ENCODE measurements at regions not wholly inside any gene's neighbourhood (a gene's known extent, or its start where the extent isn't known, plus 50 kb on each side); places are given as distances from the start of the nearest gene placed in this dataset.

DNA sequence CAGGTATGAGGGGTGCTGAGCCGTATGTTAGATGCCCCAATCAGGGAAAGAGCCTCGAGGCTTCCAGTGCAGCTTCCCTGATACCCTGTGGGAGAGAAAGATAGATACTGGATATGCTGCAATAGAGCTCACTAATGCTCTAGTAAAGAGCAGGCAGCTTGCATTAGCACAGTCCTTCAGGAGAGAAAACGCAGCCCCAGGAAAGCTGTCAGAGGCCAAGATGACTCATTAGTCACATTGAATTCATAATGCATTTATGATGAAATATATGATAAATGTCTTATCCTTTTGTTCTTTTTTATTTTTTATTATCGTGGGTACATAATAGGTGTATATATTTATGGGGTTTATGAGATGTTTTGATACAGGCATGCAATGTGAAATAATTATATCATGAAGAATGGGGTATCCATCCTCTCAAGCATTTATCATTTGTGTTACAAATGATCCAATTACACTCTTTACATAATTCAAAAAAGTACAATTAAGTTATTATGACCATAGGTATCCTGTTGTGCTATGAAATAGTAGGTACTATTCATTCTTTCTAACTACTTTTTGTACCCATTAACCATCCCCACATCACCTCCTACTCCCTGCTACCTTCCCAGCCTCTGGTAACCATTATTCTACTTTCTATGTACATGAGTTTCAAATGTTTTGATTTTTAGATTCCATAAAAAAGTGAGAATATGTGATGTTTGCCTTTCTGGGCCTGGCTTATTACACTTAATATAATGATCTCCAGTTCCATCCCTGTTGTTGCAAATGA lies 94.5 kb upstream of the TOP3B start:
- in situ Hi-C loops (cut with MboI; ENCODE audit: low pct_unique_long_range_greater_than_20kb in 2 of 9, low sequenced_read_pairs in 9 of 9, unreplicated experiment in 9 of 9), result no loop called here
- WGBS, 10 experiments, result 0 to 58% (median 13%) methylated on average over 1 to 4 of the region's 4 CpGs; no CpG with 5 or more reads in 1 of the 10 experiments
- no peaks in the 10 kb centered on the region for H3K4me1 ChIP-seq (replicated peaks in 1 of 2)
- no peak overlapping the region for H3K4me3 ChIP-seq
- ATAC-seq (replicated peaks in 6 of 8), result peak in 5 of 8 experiments; percentile 28 to 96 (median 75)
- peak overlapping the region in 1 of 2 donors; percentile 28 for H3K27ac ChIP-seq

GRCh38 chr22:22076361-22076760 lies 93.8 kb upstream of the TOP3B start:
- no peak overlapping the region for H3K4me3 ChIP-seq
- no peaks in the 10 kb centered on the region for H3K4me1 ChIP-seq (replicated peaks in 1 of 2)
- H3K27ac ChIP-seq, result peak overlapping the region in 1 of 2 donors; percentile 28
- peak in 2 of 8 experiments; percentile 18 to 46 for ATAC-seq (replicated peaks in 6 of 8)
- in situ Hi-C loops (cut with MboI; ENCODE audit: low pct_unique_long_range_greater_than_20kb in 2 of 9, low sequenced_read_pairs in 9 of 9, unreplicated experiment in 9 of 9), result no loop called here

GRCh38 chr22:22075382-22076163 lies 93.0 kb upstream of the TOP3B start:
- Histone ChIP-seq H3K4me3 (no peak overlapping the region), H3K4me1 (replicated peaks in 1 of 2) (no peaks in the 10 kb centered on the region), H3K27ac (peak overlapping the region in 1 of 2 donors; percentile 22)
- 41 to 94% (median 69%) methylated on average over 4 to 11 of the region's 12 CpGs; no CpG with 5 or more reads in 1 of the 10 experiments for WGBS, 10 experiments
- in situ Hi-C loops (cut with MboI; ENCODE audit: low pct_unique_long_range_greater_than_20kb in 2 of 9, low sequenced_read_pairs in 9 of 9, unreplicated experiment in 9 of 9), result no loop called here
- ATAC-seq (replicated peaks in 6 of 8), result peak in 2 of 8 experiments; percentile 21 to 47

DNA sequence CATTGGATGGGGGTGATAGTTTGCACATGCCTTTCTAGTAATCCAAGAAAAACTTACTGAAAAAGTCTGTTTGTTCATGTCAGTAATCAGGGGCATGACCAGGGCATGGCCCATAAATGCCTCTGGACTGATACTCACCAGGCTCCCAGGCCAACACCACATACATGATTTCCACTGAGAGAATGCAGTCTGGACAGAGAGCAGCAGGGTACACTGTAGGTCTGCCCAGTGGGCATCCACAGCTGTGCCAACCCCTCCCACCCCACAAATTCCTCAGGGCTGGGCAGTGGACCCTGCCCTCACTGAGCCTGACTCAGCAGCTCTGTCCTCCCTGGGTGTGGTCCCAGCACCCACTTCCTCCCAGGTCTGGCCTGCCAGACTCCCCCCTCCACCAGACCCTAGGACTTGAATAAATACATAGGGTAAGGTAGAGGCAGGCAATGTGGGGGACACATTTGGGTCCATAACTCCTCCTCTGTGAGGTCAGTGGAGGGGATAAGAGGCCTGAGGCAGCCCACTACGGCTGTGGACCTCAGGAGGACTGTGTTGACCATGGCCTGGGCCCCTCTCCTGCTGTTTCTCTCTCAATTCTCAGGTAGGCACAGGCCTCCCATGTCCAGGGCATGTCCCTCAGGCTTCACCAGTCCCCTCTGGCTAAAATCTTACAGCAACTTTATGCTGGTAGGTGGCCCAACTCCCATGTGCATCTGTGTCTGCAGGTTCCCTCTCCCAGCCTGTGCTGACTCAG lies 92.2 kb upstream of the TOP3B start:
- Histone ChIP-seq H3K4me3 (no peak overlapping the region), H3K4me1 (replicated peaks in 1 of 2) (no peaks in the 10 kb centered on the region), H3K27ac (peak overlapping the region in 1 of 2 donors; percentile 36)
- in situ Hi-C loops (cut with MboI; ENCODE audit: low pct_unique_long_range_greater_than_20kb in 2 of 9, low sequenced_read_pairs in 9 of 9, unreplicated experiment in 9 of 9), result loop anchor here in 1 of 9 experiments (25.0 kb wide), 1 partner anchor 87 kb away; no protein-coding TSS in a partner anchor
- 0% methylated on average over 1 of the region's 1 CpG; no CpG with 5 or more reads in 8 of the 10 experiments for WGBS, 10 experiments
- ATAC-seq (replicated peaks in 6 of 8), result peak in 4 of 8 experiments; percentile 31 to 60 (median 42)

- ATAC-seq (replicated peaks in 6 of 8), result no peak
- WGBS, 10 experiments, result 17 to 100% (median 69%) methylated on average over 1 to 4 of the region's 5 CpGs; no CpG with 5 or more reads in 1 of the 10 experiments
- in situ Hi-C loops (cut with MboI; ENCODE audit: low pct_unique_long_range_greater_than_20kb in 2 of 9, low sequenced_read_pairs in 9 of 9, unreplicated experiment in 9 of 9), result loop anchor here in 1 of 9 experiments (25.0 kb wide), 1 partner anchor 88 kb away; no protein-coding TSS in a partner anchor
- H3K27ac ChIP-seq, result no peak overlapping the region
- H3K4me3 ChIP-seq, result no peak overlapping the region
- H3K4me1 ChIP-seq (replicated peaks in 1 of 2), result no peaks in the 10 kb centered on the region
Observed at GRCh38 chr22:22073769-22074561, 91.4 kb upstream of the TOP3B start.

DNA sequence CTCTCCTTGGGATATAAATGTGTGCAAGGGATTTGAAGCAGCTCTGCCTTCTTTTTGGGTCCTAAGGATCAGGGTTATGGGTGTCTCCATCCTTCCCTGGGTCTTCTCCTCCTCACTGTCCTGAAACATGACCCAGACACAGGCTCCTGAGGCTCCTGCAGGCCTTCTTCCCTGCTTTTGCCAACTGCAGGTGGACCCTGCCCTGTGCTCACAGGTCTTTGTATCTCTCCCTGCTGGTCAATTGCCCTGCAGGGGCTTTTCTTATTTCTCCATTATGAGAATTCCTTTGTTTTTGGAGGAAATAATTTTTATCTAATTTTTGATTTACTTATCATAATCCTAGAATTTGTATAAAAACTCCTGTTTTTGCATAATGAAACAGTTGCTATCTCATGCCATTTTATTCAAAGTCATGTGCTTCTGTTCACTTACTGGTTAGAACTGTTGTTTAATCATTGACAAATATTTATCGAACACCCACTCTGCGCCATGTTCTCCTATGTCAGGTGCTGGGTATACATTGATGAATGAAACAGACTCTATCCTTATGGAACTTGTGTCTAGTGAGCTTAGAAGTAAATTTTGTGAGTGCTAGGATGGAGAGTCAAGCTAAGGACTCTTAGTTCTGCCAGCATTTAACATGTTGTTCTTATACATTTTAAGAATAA lies 89.7 kb upstream of the TOP3B start:
- WGBS, 10 experiments, result 50 to 100% (median 81%) methylated on average over 1 to 2 of the region's 2 CpGs; no CpG with 5 or more reads in 2 of the 10 experiments
- in situ Hi-C loops (cut with MboI; ENCODE audit: low pct_unique_long_range_greater_than_20kb in 2 of 9, low sequenced_read_pairs in 9 of 9, unreplicated experiment in 9 of 9), result loop anchor here in 1 of 9 experiments (25.0 kb wide), 1 partner anchor 90 kb away; no protein-coding TSS in a partner anchor
- no peak for ATAC-seq (replicated peaks in 6 of 8)

DNA sequence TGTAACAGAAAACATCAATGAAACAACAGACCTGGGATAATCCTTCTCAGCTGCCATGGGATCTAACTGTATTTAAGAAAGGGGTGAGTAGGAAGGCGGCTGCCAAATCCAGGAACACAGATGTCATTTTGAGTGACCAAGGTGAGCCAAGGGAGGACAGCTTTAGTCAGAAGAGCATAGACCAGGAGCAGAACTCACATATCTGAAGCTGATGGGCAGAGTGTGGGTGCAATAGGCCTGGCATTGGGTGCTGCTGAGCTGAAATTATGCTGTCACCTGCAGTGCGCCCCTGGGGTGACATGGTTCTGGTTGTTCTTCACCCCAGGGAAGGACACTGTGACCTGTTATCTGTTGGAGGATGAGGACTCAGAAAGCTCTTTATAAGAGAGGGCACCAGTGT lies 88.9 kb upstream of the TOP3B start:
- 50 to 85% (median 67%) methylated on average over 1 to 2 of the region's 2 CpGs; no CpG with 5 or more reads in 3 of the 10 experiments for WGBS, 10 experiments
- no peaks in the 10 kb centered on the region for H3K4me1 ChIP-seq (replicated peaks in 1 of 2)
- no peak overlapping the region for H3K4me3 ChIP-seq
- ATAC-seq (replicated peaks in 6 of 8), result no peak
- in situ Hi-C loops (cut with MboI; ENCODE audit: low pct_unique_long_range_greater_than_20kb in 2 of 9, low sequenced_read_pairs in 9 of 9, unreplicated experiment in 9 of 9), result loop anchor here in 1 of 9 experiments (25.0 kb wide), 1 partner anchor 91 kb away; no protein-coding TSS in a partner anchor
- no peak overlapping the region for H3K27ac ChIP-seq

More for the DNA sequence above, 89.7 kb upstream of the TOP3B start:
- H3K4me1 ChIP-seq (replicated peaks in 1 of 2), result no peaks in the 10 kb centered on the region
- H3K27ac ChIP-seq, result no peak overlapping the region
- H3K4me3 ChIP-seq, result no peak overlapping the region

- no peak overlapping the region for H3K4me3 ChIP-seq
- H3K27ac ChIP-seq, result peak overlapping the region in 1 of 2 donors; percentile 17
- peak in 1 of 8 experiments; percentile 13 for ATAC-seq (replicated peaks in 6 of 8)
- in situ Hi-C loops (cut with MboI; ENCODE audit: low pct_unique_long_range_greater_than_20kb in 2 of 9, low sequenced_read_pairs in 9 of 9, unreplicated experiment in 9 of 9), result loop anchor here in 1 of 9 experiments (25.0 kb wide), 1 partner anchor 92 kb away; no protein-coding TSS in a partner anchor
- no peaks in the 10 kb centered on the region for H3K4me1 ChIP-seq (replicated peaks in 1 of 2)
- WGBS, 10 experiments, result 0 to 83% (median 55%) methylated on average over 1 to 2 of the region's 2 CpGs; no CpG with 5 or more reads in 4 of the 10 experiments
Observed at GRCh38 chr22:22070371-22070824, 87.8 kb upstream of the TOP3B start.

- Histone ChIP-seq H3K4me1 (replicated peaks in 1 of 2) (no peaks in the 10 kb centered on the region), H3K27ac (no peak overlapping the region), H3K4me3 (no peak overlapping the region)
- no peak for ATAC-seq (replicated peaks in 6 of 8)
- in situ Hi-C loops (cut with MboI; ENCODE audit: low pct_unique_long_range_greater_than_20kb in 2 of 9, low sequenced_read_pairs in 9 of 9, unreplicated experiment in 9 of 9), result loop anchor here in 1 of 9 experiments (25.0 kb wide), 1 partner anchor 93 kb away; no protein-coding TSS in a partner anchor
- WGBS, 10 experiments, result 50 to 78% (median 60%) methylated on average over 1 to 5 of the region's 6 CpGs; no CpG with 5 or more reads in 5 of the 10 experiments
Observed at GRCh38 chr22:22069450-22070370, 87.1 kb upstream of the TOP3B start.

DNA sequence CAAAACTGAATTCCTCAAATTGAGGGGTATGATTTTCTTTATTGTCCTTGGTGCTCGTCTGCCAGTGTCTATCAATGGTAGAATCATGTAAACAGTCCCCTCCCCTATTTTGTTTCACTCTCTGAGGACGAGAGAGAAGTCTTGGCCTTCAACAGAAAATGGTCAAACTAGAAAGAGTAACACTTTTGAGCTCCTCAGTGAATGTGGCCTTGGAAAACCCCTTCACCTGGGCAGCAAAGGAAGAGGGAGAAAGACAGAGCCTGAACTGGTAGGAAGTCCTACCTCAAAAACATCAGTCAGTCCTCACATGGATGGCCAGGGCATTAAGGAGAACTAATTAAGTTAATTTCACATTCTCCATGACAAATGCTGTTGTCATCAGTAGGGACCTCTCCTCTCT lies 86.1 kb upstream of the TOP3B start:
- H3K27ac ChIP-seq, result no peak overlapping the region
- ATAC-seq (replicated peaks in 6 of 8), result no peak
- 17 to 67% (median 39%) methylated on average over 1 to 2 of the region's 2 CpGs; no CpG with 5 or more reads in 2 of the 10 experiments for WGBS, 10 experiments
- in situ Hi-C loops (cut with MboI; ENCODE audit: low pct_unique_long_range_greater_than_20kb in 2 of 9, low sequenced_read_pairs in 9 of 9, unreplicated experiment in 9 of 9), result loop anchor here in 1 of 9 experiments (25.0 kb wide), 1 partner anchor 94 kb away; no protein-coding TSS in a partner anchor
- no peak overlapping the region for H3K4me3 ChIP-seq
- H3K4me1 ChIP-seq (replicated peaks in 1 of 2), result no peaks in the 10 kb centered on the region

All from motor neuron (in vitro differentiated cells).